ENCODE measurements at regions not wholly inside any gene's neighbourhood (a gene's known extent, or its start where the extent isn't known, plus 50 kb on each side); places are given as distances from the start of the nearest gene placed in this dataset.

DNA sequence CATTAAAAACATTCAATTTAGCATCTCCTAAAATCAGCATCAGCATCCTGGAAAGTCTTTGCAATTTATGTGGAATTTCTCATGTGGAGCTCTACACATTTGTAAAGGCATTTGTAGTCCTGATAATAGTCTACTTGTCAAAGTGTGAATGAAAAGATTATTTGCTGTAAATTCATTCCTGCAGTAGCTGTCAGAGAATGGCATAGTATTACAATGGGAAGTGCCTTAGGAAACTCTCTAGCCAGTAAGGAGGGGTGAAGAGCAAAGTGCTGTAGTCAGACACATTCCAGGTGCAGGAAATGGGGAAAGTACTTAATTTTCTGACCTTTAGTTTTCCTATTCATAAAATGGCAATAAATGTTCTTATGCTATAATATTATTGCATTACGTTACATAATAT lies 627.9 kb downstream of the KCTD16 start:
- Histone ChIP-seq H3K27ac (replicated peaks) (no peak overlapping the region), H3K27me3 (ENCODE audit: insufficient read depth, poor library complexity, severe bottlenecking) (no peaks in the 10 kb centered on the region), H3K4me3 (replicated peaks; ENCODE audit: insufficient read depth, low read length) (no peak overlapping the region)
- no peak for TF ChIP-seq CTCF (IDR thresholded peaks at IDR 0.05; ENCODE audit: insufficient read depth, low read length)
- TF ChIP-seq, protein P1, sequence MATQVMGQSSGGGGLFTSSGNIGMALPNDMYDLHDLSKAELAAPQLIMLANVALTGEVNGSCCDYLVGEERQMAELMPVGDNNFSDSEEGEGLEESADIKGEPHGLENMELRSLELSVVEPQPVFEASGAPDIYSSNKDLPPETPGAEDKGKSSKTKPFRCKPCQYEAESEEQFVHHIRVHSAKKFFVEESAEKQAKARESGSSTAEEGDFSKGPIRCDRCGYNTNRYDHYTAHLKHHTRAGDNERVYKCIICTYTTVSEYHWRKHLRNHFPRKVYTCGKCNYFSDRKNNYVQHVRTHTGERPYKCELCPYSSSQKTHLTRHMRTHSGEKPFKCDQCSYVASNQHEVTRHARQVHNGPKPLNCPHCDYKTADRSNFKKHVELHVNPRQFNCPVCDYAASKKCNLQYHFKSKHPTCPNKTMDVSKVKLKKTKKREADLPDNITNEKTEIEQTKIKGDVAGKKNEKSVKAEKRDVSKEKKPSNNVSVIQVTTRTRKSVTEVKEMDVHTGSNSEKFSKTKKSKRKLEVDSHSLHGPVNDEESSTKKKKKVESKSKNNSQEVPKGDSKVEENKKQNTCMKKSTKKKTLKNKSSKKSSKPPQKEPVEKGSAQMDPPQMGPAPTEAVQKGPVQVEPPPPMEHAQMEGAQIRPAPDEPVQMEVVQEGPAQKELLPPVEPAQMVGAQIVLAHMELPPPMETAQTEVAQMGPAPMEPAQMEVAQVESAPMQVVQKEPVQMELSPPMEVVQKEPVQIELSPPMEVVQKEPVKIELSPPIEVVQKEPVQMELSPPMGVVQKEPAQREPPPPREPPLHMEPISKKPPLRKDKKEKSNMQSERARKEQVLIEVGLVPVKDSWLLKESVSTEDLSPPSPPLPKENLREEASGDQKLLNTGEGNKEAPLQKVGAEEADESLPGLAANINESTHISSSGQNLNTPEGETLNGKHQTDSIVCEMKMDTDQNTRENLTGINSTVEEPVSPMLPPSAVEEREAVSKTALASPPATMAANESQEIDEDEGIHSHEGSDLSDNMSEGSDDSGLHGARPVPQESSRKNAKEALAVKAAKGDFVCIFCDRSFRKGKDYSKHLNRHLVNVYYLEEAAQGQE (IDR thresholded peaks at IDR 0.05; ENCODE audit: insufficient replicate concordance, low read depth), result no peak
- TF ChIP-seq SPI1 (IDR thresholded peaks at IDR 0.05; ENCODE audit: borderline replicate concordance, low read depth), result no peak
- TF ChIP-seq GABPA (IDR thresholded peaks at IDR 0.05; ENCODE audit: low read depth), result no peak
- no peak for TF ChIP-seq POLR2AphosphoS5 (IDR thresholded peaks at IDR 0.05; ENCODE audit: low read depth)
- no peak for DNase-seq (ENCODE audit: low read depth in 1 of 2, low spot score in 1 of 2)

DNA sequence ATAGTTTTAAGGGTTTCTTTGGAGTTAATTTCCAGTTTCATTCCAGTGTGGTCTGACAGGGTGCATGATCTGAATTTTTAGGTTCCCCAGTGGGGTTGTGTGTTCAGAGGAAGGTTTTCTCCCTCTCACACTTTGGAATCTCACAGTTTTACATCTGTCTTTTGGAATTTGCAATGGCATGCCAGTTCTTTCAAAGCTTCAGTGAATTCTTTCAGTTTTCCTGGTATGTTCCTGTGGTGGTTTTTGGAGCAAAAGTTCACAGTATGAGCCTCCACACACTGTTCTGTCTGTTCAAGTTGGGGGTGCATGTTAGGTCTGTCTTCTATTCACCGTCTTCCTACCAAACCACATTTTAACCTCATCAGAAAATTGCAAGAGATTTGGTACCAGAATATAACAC lies 624.2 kb downstream of the KCTD16 start:
- H3K27me3 ChIP-seq (ENCODE audit: insufficient read depth, poor library complexity, severe bottlenecking), result no peaks in the 10 kb centered on the region
- no peak for DNase-seq (ENCODE audit: low read depth in 1 of 2, low spot score in 1 of 2)
- H3K27ac ChIP-seq (replicated peaks), result no peak overlapping the region
- TF ChIP-seq GABPA (IDR thresholded peaks at IDR 0.05; ENCODE audit: low read depth), result no peak
- TF ChIP-seq CTCF (IDR thresholded peaks at IDR 0.05; ENCODE audit: insufficient read depth, low read length), result no peak
- TF ChIP-seq, protein P1 (IDR thresholded peaks at IDR 0.05; ENCODE audit: insufficient replicate concordance, low read depth), result no peak
- no peak for TF ChIP-seq POLR2AphosphoS5 (IDR thresholded peaks at IDR 0.05; ENCODE audit: low read depth)
- no peak overlapping the region for H3K4me3 ChIP-seq (replicated peaks; ENCODE audit: insufficient read depth, low read length)

- H3K27me3 ChIP-seq (ENCODE audit: insufficient read depth, poor library complexity, severe bottlenecking), result no peaks in the 10 kb centered on the region
- no peak overlapping the region for H3K27ac ChIP-seq (replicated peaks)
- H3K4me3 ChIP-seq (replicated peaks; ENCODE audit: insufficient read depth, low read length), result no peak overlapping the region
- TF ChIP-seq SPI1 (IDR thresholded peaks at IDR 0.05; ENCODE audit: borderline replicate concordance, low read depth), result no peak
- TF ChIP-seq CTCF (IDR thresholded peaks at IDR 0.05; ENCODE audit: insufficient read depth, low read length), result no peak
- TF ChIP-seq, protein P1 (IDR thresholded peaks at IDR 0.05; ENCODE audit: insufficient replicate concordance, low read depth), result no peak
- no peak for TF ChIP-seq GABPA (IDR thresholded peaks at IDR 0.05; ENCODE audit: low read depth)
- no peak for TF ChIP-seq POLR2AphosphoS5 (IDR thresholded peaks at IDR 0.05; ENCODE audit: low read depth)
- DNase-seq (ENCODE audit: low read depth in 1 of 2, low spot score in 1 of 2), result no peak
Observed at GRCh38 chr5:144788556-144788955, 617.9 kb downstream of the KCTD16 start.
